ENCODE measurements at regions not wholly inside any gene's neighbourhood (a gene's known extent, or its start where the extent isn't known, plus 50 kb on each side); places are given as distances from the start of the nearest gene placed in this dataset.

- no peak for TF ChIP-seq EZH2 (IDR thresholded peaks at IDR 0.05; ENCODE audit: borderline replicate concordance, insufficient read depth, low read length, poor library complexity, severe bottlenecking)
- no peak for TF ChIP-seq CTCF (IDR thresholded peaks at IDR 0.05; ENCODE audit: poor library complexity, severe bottlenecking)
- TF ChIP-seq POLR2AphosphoS5 (IDR thresholded peaks at IDR 0.05) = no peak
- no peak for TF ChIP-seq MXI1 (conservative IDR thresholded peaks at IDR 0.05; ENCODE audit: poor library complexity, severe bottlenecking)
- no peak for TF ChIP-seq RAD21 (conservative IDR thresholded peaks at IDR 0.05)
- TF ChIP-seq EP300 (conservative IDR thresholded peaks at IDR 0.05; ENCODE audit: poor library complexity, severe bottlenecking) = no peak
- TF ChIP-seq TAF1 (IDR thresholded peaks at IDR 0.05; ENCODE audit: low read depth) = no peak
- no peak for TF ChIP-seq REST (IDR thresholded peaks at IDR 0.05; ENCODE audit: borderline replicate concordance)
These were observed 267.2 kb upstream of the TCF21 start for GRCh38 chr6:133621751-133622150.

Measured in neural cell (in vitro differentiated cells).